ENCODE measurements at regions not wholly inside any gene's neighbourhood (a gene's known extent, or its start where the extent isn't known, plus 50 kb on each side); places are given as distances from the start of the nearest gene placed in this dataset.

- Histone ChIP-seq H3K27me3 (ENCODE audit: insufficient read depth, low read length) (peaks cover 9% of the 10 kb centered on the region; the same call in 1 of the 2 replicates), H3K4me1 (ENCODE audit: control insufficient read depth in 1 of 2, insufficient read depth in 2 of 2, low read length in 2 of 2) (no peaks in the 10 kb centered on the region), H3K27ac (ENCODE audit: low read depth, low read length) (no peak overlapping the region), H3K36me3 (ENCODE audit: control insufficient read depth in 1 of 2, insufficient read depth in 2 of 2, low read length in 2 of 2) (no peaks in the 10 kb centered on the region), H2AFZ (ENCODE audit: low read depth, low read length, poor library complexity, severe bottlenecking) (no peak overlapping the region), H3K4me3 (replicated peaks in 1 of 2; ENCODE audit: low read depth in 1 of 2, low read length in 2 of 2) (no peak overlapping the region), H3K4me2 (ENCODE audit: low read length) (no peak overlapping the region), H3K79me2 (ENCODE audit: insufficient read depth, low read length) (no peaks in the 10 kb centered on the region), H3K9ac (ENCODE audit: low read length) (no peak overlapping the region), H3K9me2 (ENCODE audit: insufficient read depth) (no peaks in the 10 kb centered on the region), H4K20me1 (ENCODE audit: insufficient read depth) (no peaks in the 10 kb centered on the region), H3K9me3 (ENCODE audit: control insufficient read depth in 1 of 2, insufficient read depth in 1 of 2, low read depth in 1 of 2, low read length in 2 of 2) (no peaks in the 10 kb centered on the region)
- ChIA-PET POLR2A (no interaction called here), CTCF (no interaction called here), RAD21 (ENCODE audit: low non-redundant PET in 1 of 2, low total read pairs in 2 of 2, uncharacterized antibody in 2 of 2, unreplicated experiment in 2 of 2) (no interaction called here)
- intact Hi-C loops (cut with micrococcal nuclease), result no loop called here
- BruUV-seq (replicated peaks), result no TSS peak
- ATAC-seq, result no peak
- TF ChIP-seq ATF3 (IDR thresholded peaks at IDR 0.05), result no peak
- no peak for TF ChIP-seq SIN3A (IDR thresholded peaks at IDR 0.05; ENCODE audit: low read depth)
- DNase-seq (ENCODE audit: low read depth, low spot score), result no peak
Observed at GRCh38 chr10:121205625-121206024, 354.5 kb downstream of the WDR11 start.

GRCh38 chr10:121211446-121211845 is 360.3 kb downstream of the WDR11 start:
- ATAC-seq, result no peak
- ChIA-PET CTCF (no interaction called here), POLR2A (no interaction called here)

More at GRCh38 chr10:121211446-121211845, 360.3 kb downstream of the WDR11 start:
- H3K9me2 ChIP-seq (ENCODE audit: insufficient read depth), result no peaks in the 10 kb centered on the region
- H3K9ac ChIP-seq (ENCODE audit: low read length), result no peak overlapping the region
- H2AFZ ChIP-seq (ENCODE audit: low read depth, low read length, poor library complexity, severe bottlenecking), result no peak overlapping the region
- no peak for TF ChIP-seq REST (IDR thresholded peaks at IDR 0.05; ENCODE audit: low read depth)
- no peak for TF ChIP-seq POLR2A (IDR thresholded peaks at IDR 0.05; ENCODE audit: borderline replicate concordance, extremely low read depth, insufficient read depth, insufficient read length)
- TF ChIP-seq CBX3 (IDR thresholded peaks at IDR 0.05; ENCODE audit: low read depth), result no peak
- no peak for TF ChIP-seq SRF (IDR thresholded peaks at IDR 0.05; ENCODE audit: low read depth)
- no peak for TF ChIP-seq RAD21 (IDR thresholded peaks at IDR 0.05; ENCODE audit: low read depth)
- TF ChIP-seq TCF7L2 (IDR thresholded peaks at IDR 0.05; ENCODE audit: borderline replicate concordance, extremely low read depth, insufficient read depth, insufficient read length), result no peak
- no peak for TF ChIP-seq MAX (IDR thresholded peaks at IDR 0.05)
- TF ChIP-seq EGR1 (IDR thresholded peaks at IDR 0.05; ENCODE audit: low read depth), result no peak
- no peak for TF ChIP-seq CTCF (IDR thresholded peaks at IDR 0.05 in 2 of 3, conservative IDR thresholded peaks at IDR 0.05 in 1 of 3; ENCODE audit: borderline replicate concordance in 1 of 3, insufficient read depth in 1 of 3, low read depth in 2 of 3, low read length in 2 of 3)
- TF ChIP-seq JUND (IDR thresholded peaks at IDR 0.05), result no peak
- no peaks in the 10 kb centered on the region for H3K79me2 ChIP-seq (ENCODE audit: insufficient read depth, low read length)
- RAD21 ChIA-PET (ENCODE audit: low non-redundant PET in 1 of 2, low total read pairs in 2 of 2, uncharacterized antibody in 2 of 2, unreplicated experiment in 2 of 2), result no interaction called here
- no TSS peak for BruUV-seq (replicated peaks)
- no peak overlapping the region for H3K4me3 ChIP-seq (replicated peaks in 1 of 2; ENCODE audit: low read depth in 1 of 2, low read length in 2 of 2)
- no peaks in the 10 kb centered on the region for H3K9me3 ChIP-seq (ENCODE audit: control insufficient read depth in 1 of 2, insufficient read depth in 1 of 2, low read depth in 1 of 2, low read length in 2 of 2)
- DNase-seq (ENCODE audit: low read depth, low spot score), result no peak
- no peaks in the 10 kb centered on the region for H3K4me1 ChIP-seq (ENCODE audit: control insufficient read depth in 1 of 2, insufficient read depth in 2 of 2, low read length in 2 of 2)
- H3K36me3 ChIP-seq (ENCODE audit: control insufficient read depth in 1 of 2, insufficient read depth in 2 of 2, low read length in 2 of 2), result no peaks in the 10 kb centered on the region
- peaks cover 3% of the 10 kb centered on the region; the same call in 1 of the 2 replicates for H3K27me3 ChIP-seq (ENCODE audit: insufficient read depth, low read length)
- intact Hi-C loops (cut with micrococcal nuclease), result no loop called here
- H4K20me1 ChIP-seq (ENCODE audit: insufficient read depth), result no peaks in the 10 kb centered on the region
- H3K4me2 ChIP-seq (ENCODE audit: low read length), result no peak overlapping the region
- H3K27ac ChIP-seq (ENCODE audit: low read depth, low read length), result no peak overlapping the region
